ENCODE measurements at regions not wholly inside any gene's neighbourhood (a gene's known extent, or its start where the extent isn't known, plus 50 kb on each side); places are given as distances from the start of the nearest gene placed in this dataset.

DNA sequence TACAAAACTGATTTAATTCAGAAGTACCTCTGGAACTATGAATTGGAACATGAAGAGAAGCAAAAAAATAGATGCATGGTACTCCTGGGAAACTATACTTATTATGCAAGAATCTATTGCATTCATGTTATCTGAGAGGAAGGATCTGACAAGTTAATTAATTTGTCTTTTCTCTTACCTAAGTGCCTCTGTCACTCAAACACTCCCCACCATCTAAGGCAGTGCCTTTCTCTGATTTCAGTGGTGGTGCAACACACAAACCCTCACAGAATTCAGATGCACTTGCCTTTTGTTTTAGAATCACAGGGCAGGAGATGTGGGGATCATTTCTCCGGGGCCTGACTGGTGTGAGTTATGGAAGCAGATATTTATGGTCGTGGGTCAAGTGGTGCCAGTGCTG lies 52.5 kb upstream of the C9orf72 start:
- TF ChIP-seq, protein P1, sequence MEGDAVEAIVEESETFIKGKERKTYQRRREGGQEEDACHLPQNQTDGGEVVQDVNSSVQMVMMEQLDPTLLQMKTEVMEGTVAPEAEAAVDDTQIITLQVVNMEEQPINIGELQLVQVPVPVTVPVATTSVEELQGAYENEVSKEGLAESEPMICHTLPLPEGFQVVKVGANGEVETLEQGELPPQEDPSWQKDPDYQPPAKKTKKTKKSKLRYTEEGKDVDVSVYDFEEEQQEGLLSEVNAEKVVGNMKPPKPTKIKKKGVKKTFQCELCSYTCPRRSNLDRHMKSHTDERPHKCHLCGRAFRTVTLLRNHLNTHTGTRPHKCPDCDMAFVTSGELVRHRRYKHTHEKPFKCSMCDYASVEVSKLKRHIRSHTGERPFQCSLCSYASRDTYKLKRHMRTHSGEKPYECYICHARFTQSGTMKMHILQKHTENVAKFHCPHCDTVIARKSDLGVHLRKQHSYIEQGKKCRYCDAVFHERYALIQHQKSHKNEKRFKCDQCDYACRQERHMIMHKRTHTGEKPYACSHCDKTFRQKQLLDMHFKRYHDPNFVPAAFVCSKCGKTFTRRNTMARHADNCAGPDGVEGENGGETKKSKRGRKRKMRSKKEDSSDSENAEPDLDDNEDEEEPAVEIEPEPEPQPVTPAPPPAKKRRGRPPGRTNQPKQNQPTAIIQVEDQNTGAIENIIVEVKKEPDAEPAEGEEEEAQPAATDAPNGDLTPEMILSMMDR (conservative IDR thresholded peaks at IDR 0.05; ENCODE audit: low read length): no peak
- TF ChIP-seq EZH2phosphoT487 (IDR thresholded peaks at IDR 0.05; ENCODE audit: borderline replicate concordance): no peak

Measured in Loucy (cell line).